ENCODE measurements at regions not wholly inside any gene's neighbourhood (a gene's known extent, or its start where the extent isn't known, plus 50 kb on each side); places are given as distances from the start of the nearest gene placed in this dataset.

DNA sequence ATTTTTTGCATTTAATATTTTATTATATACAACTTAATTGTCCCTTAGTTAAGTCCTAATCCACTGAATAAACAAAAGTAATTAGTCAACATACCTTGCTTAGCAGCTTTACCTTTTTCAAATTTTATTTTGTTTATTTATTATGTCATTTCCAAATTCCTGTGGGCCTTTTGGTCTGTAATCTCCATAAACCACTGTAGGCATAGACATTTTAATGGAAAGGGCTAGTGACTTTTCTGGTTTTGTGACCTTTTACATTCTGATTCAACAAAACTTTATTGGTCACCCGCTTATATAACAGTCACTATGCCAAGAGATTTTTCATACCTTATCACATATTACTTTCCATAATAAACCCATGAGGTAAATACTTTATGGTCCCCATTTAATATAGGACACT, 181.3 kb upstream of the PRPS1L1 start:
- Mint-ChIP-seq H3K4me3 (ENCODE audit: unreplicated experiment) (no peak overlapping the region), H3K36me3 (ENCODE audit: insufficient read depth, unreplicated experiment) (no peaks in the 10 kb centered on the region), H3K27ac (ENCODE audit: low read depth, unreplicated experiment) (no peak overlapping the region), H3K27me3 (ENCODE audit: insufficient read depth, unreplicated experiment) (no peaks in the 10 kb centered on the region), H3K4me1 (ENCODE audit: insufficient read depth, unreplicated experiment) (peaks cover under 1% of the 10 kb centered on the region), H3K9me3 (ENCODE audit: unreplicated experiment) (no peaks in the 10 kb centered on the region)
- intact Hi-C loops (cut with micrococcal nuclease) = no loop called here
- ChIA-PET POLR2A (no interaction called here), CTCF (interaction anchor here (0.7 kb wide), 1 partner anchor 23 kb away, joined by 3 read pairs; no protein-coding TSS in a partner anchor)
- DNase-seq (ENCODE audit: unreplicated experiment) = no peak
- BruUV-seq (replicated peaks) = no TSS peak
- TF ChIP-seq, protein P1, sequence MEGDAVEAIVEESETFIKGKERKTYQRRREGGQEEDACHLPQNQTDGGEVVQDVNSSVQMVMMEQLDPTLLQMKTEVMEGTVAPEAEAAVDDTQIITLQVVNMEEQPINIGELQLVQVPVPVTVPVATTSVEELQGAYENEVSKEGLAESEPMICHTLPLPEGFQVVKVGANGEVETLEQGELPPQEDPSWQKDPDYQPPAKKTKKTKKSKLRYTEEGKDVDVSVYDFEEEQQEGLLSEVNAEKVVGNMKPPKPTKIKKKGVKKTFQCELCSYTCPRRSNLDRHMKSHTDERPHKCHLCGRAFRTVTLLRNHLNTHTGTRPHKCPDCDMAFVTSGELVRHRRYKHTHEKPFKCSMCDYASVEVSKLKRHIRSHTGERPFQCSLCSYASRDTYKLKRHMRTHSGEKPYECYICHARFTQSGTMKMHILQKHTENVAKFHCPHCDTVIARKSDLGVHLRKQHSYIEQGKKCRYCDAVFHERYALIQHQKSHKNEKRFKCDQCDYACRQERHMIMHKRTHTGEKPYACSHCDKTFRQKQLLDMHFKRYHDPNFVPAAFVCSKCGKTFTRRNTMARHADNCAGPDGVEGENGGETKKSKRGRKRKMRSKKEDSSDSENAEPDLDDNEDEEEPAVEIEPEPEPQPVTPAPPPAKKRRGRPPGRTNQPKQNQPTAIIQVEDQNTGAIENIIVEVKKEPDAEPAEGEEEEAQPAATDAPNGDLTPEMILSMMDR (IDR thresholded peaks at IDR 0.05; ENCODE audit: unreplicated experiment) = no peak

GRCh38 chr7:18210377-18210776, 182.7 kb upstream of the PRPS1L1 start:
- Mint-ChIP-seq H3K36me3 (ENCODE audit: insufficient read depth, unreplicated experiment) (no peaks in the 10 kb centered on the region), H3K4me3 (ENCODE audit: unreplicated experiment) (no peak overlapping the region), H3K4me1 (ENCODE audit: insufficient read depth, unreplicated experiment) (no peaks in the 10 kb centered on the region), H3K27ac (ENCODE audit: low read depth, unreplicated experiment) (no peak overlapping the region), H3K9me3 (ENCODE audit: unreplicated experiment) (no peaks in the 10 kb centered on the region), H3K27me3 (ENCODE audit: insufficient read depth, unreplicated experiment) (no peaks in the 10 kb centered on the region)
- TF ChIP-seq, protein P1 (IDR thresholded peaks at IDR 0.05; ENCODE audit: unreplicated experiment) = no peak
- ChIA-PET CTCF (interaction anchor here (0.7 kb wide), 1 partner anchor 44 kb away, joined by 3 read pairs; no protein-coding TSS in a partner anchor), POLR2A (no interaction called here)
- no peak for DNase-seq (ENCODE audit: unreplicated experiment)
- no TSS peak for BruUV-seq (replicated peaks)
- intact Hi-C loops (cut with micrococcal nuclease) = no loop called here

DNA sequence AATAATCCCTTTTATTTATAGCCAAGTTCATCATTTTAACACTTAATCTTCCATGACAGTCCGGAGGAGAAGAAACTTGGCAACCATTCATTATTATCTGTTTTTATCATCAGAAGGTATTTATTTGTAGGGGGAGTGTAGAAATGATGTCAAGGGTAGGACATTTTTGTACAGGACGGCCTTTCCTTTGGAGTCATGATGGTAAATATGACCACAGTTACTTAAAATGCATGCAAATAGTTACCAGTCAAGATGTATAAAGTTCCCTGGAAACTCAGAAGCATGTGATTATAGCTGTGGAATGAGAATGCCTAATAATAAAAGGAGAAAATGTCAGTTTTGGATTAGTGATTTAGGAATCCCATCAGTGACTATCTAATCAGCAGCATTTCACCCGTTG, 183.1 kb upstream of the PRPS1L1 start:
- no peaks in the 10 kb centered on the region for H3K4me1 Mint-ChIP-seq (ENCODE audit: insufficient read depth, unreplicated experiment)
- CTCF ChIA-PET = interaction anchor here (0.7 kb wide), 1 partner anchor 13 kb away, joined by 3 read pairs; no protein-coding TSS in a partner anchor
- H3K4me3 Mint-ChIP-seq (ENCODE audit: unreplicated experiment) = no peak overlapping the region
- no peaks in the 10 kb centered on the region for H3K36me3 Mint-ChIP-seq (ENCODE audit: insufficient read depth, unreplicated experiment)
- DNase-seq (ENCODE audit: unreplicated experiment) = no peak
- no peak overlapping the region for H3K27ac Mint-ChIP-seq (ENCODE audit: low read depth, unreplicated experiment)
- no peaks in the 10 kb centered on the region for H3K27me3 Mint-ChIP-seq (ENCODE audit: insufficient read depth, unreplicated experiment)
- H3K9me3 Mint-ChIP-seq (ENCODE audit: unreplicated experiment) = no peaks in the 10 kb centered on the region
- TF ChIP-seq, protein P1 (IDR thresholded peaks at IDR 0.05; ENCODE audit: unreplicated experiment) = no peak
- BruUV-seq (replicated peaks) = no TSS peak
- POLR2A ChIA-PET = no interaction called here
- intact Hi-C loops (cut with micrococcal nuclease) = no loop called here

DNA sequence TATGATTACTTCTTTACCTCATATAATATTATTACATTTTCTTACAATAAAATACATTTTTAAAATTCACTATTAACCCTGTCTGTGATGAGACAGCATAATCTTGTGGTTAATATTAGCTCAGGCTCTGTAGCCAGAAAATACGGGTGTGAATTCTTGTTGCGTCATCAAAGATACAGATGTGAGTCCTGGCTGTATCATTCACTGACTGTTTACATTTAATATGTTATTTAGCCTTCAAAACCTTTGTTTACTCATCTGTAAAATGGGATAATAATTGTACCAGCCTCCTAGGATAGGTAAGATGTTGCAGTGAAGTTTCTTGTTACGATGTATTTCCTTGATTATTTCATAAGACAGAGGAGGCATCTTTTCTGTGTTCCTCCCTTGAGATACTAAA, 184.7 kb upstream of the PRPS1L1 start:
- CTCF ChIA-PET = interaction anchor here (0.7 kb wide), 1 partner anchor 10 kb away, joined by 3 read pairs; no protein-coding TSS in a partner anchor
- H3K27me3 Mint-ChIP-seq (ENCODE audit: insufficient read depth, unreplicated experiment) = no peaks in the 10 kb centered on the region
- no peaks in the 10 kb centered on the region for H3K4me1 Mint-ChIP-seq (ENCODE audit: insufficient read depth, unreplicated experiment)
- H3K9me3 Mint-ChIP-seq (ENCODE audit: unreplicated experiment) = no peaks in the 10 kb centered on the region
- BruUV-seq (replicated peaks) = no TSS peak
- intact Hi-C loops (cut with micrococcal nuclease) = no loop called here
- no peak overlapping the region for H3K4me3 Mint-ChIP-seq (ENCODE audit: unreplicated experiment)
- H3K27ac Mint-ChIP-seq (ENCODE audit: low read depth, unreplicated experiment) = no peak overlapping the region
- no peak for DNase-seq (ENCODE audit: unreplicated experiment)
- POLR2A ChIA-PET = no interaction called here
- no peaks in the 10 kb centered on the region for H3K36me3 Mint-ChIP-seq (ENCODE audit: insufficient read depth, unreplicated experiment)
- TF ChIP-seq, protein P1 (IDR thresholded peaks at IDR 0.05; ENCODE audit: unreplicated experiment) = no peak
